Lower leg skin (tissue), 4 donors: ENCODE measurements at regions not wholly inside any gene's neighbourhood (a gene's known extent, or its start where the extent isn't known, plus 50 kb on each side); places are given as distances from the start of the nearest gene placed in this dataset.

ENCODE experiments used
- DNase-seq, 2 donors: peaks; one replicate each; pipeline ENCODE4 v3.0.0-alpha.2; 2019; ENCODE audit warnings: low spot score in 2 of 2
- H3K4me3 ChIP-seq: fragments of 200-600 bp; sonication (generic); 2 replicates; pipeline ENCODE4 v1.5.1; 2017; ENCODE audit warnings: mild to moderate bottlenecking, low read depth; ENCODE audit not compliant: poor library complexity, severe bottlenecking
- POLR2A ChIP-seq, 2 donors: fragments of 450-650 bp; IDR thresholded peaks; one replicate each; pipeline ENCODE4 v1.6.1; 2016 to 2017; ENCODE audit warnings: antibody characterized with exemption in 2 of 2, mild to moderate bottlenecking in 1 of 2, moderate library complexity in 1 of 2
- WGBS, 2 donors: methylation state at CpG; one replicate each; pipeline ENCODE4 v1.1.5; 2018; 5-methylcytosine and 5-hydroxymethylcytosine counted together
- intact Hi-C: fragments of 100-400 bp; cut with DNase I; formaldehyde crosslinking; loops from one replicate; pipeline ENCODE4 v1.15.0; 2023; ENCODE audit warnings: low total_unique reads
- TF ChIP-seq, protein P1 (sequence below), 3 donors: fragments of 450-650 bp; IDR thresholded peaks; one replicate each; pipeline ENCODE4 v1.5.1; 2016; ENCODE audit warnings: antibody characterized with exemption in 3 of 3, mild to moderate bottlenecking in 3 of 3, moderate library complexity in 2 of 3

DNA sequence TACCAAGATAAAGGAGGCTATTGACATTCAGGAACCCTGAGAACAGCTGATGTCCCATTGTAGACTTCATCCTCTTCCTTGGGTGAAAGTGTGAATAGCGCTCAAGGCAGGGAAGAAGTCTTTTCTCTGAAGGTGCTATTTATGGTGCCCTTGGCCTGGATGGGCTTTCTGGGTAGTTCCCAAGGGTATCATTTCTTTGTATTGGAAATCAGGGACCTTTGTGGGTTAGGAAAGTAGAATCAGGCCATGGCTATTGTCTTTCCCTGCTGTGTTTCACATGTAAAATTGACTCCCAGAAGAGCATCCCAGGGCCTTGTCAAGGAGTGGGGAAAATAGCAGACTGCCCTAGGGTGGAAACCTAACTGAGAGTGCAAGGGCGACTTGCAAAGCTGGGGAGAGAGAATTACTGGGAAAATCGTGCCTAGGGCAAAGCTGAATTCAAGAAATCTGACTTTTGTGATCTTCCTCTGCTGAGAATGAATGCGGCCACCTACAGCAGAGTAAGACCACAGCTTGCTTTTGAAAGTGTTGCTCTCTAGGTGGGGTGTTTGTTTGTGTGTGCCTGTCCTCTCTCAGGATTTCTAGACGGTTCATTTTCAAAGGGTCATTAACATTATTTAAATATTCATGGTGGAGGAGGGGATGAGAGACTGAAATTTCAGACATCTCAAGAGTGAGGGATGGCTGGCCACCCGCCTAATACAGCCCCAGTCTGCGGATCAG lies 160.6 kb downstream of the C9orf152 start:
- 67 to 77% methylated on average over 7 of the region's 7 CpGs for WGBS, 2 donors
- intact Hi-C loops: no loop called here
- no peak for DNase-seq
- TF ChIP-seq POLR2A (IDR thresholded peaks at IDR 0.05): no peak
- TF ChIP-seq, protein P1, sequence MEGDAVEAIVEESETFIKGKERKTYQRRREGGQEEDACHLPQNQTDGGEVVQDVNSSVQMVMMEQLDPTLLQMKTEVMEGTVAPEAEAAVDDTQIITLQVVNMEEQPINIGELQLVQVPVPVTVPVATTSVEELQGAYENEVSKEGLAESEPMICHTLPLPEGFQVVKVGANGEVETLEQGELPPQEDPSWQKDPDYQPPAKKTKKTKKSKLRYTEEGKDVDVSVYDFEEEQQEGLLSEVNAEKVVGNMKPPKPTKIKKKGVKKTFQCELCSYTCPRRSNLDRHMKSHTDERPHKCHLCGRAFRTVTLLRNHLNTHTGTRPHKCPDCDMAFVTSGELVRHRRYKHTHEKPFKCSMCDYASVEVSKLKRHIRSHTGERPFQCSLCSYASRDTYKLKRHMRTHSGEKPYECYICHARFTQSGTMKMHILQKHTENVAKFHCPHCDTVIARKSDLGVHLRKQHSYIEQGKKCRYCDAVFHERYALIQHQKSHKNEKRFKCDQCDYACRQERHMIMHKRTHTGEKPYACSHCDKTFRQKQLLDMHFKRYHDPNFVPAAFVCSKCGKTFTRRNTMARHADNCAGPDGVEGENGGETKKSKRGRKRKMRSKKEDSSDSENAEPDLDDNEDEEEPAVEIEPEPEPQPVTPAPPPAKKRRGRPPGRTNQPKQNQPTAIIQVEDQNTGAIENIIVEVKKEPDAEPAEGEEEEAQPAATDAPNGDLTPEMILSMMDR (IDR thresholded peaks at IDR 0.05): no peak
- H3K4me3 ChIP-seq: no peak overlapping the region

DNA sequence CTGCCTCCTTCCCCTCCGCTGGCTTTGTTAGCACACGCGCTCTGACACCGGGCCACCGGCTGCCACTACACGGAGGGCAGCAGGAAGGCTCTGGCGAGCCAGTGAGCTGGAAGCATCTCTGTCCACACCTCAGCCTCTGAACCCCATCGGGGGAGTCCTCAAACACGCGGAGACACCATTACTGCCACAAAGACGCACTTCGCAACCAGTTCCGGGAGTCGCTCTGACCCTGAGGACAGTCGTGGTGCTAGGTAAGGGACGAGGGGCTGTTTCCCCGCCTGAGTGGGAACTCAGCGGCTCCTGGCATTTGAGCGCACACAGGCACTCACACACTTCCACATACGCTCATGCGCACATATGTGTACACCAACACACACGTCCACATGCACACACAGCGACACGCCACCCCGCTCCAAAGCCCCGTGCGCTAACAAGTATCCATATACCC lies 160.0 kb downstream of the C9orf152 start:
- 32 to 51% methylated on average over 25 to 27 of the region's 27 CpGs for WGBS, 2 donors
- intact Hi-C loops: no loop called here
- TF ChIP-seq POLR2A (IDR thresholded peaks at IDR 0.05): no peak
- TF ChIP-seq, protein P1 (IDR thresholded peaks at IDR 0.05): no peak
- H3K4me3 ChIP-seq: peak overlapping the region; percentile 92
- no peak for DNase-seq

DNA sequence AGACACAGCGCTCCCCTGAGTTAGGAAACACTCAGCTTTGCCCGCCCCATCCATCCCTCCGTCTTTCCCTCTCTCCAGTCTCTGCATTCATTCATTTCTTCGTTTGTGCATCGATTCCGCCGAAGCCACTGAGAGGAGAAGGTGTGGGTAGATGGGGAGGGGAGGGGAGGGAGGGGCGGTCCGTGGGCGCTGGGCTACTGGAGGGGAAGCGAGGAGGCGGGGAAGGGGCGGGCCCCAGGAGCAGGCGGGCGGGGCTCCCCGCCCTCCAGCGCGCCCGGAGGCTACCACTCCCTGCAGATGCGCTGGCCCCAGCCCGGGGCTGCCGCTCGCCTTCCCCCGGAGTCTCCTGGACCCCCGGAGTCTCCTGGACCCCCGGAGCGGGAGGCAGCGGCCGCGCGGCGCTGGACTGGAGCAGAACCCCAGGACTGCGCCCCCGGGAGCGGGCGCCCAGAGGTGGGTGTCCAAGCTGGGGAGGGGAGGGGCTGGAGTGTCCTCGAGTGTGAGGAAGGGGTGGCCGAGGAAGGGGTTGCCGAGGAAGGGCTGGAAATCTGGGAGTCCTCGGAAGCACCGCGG lies 159.5 kb downstream of the C9orf152 start:
- TF ChIP-seq, protein P1 (IDR thresholded peaks at IDR 0.05): no peak
- TF ChIP-seq POLR2A (IDR thresholded peaks at IDR 0.05): peak in 1 of 2 donors; percentile 34
- peak; percentile 58 to 97 for DNase-seq
- 1 to 2% methylated on average over 34 to 42 of the region's 42 CpGs for WGBS, 2 donors
- intact Hi-C loops: no loop called here
- H3K4me3 ChIP-seq: peak overlapping the region; percentile 92

DNA sequence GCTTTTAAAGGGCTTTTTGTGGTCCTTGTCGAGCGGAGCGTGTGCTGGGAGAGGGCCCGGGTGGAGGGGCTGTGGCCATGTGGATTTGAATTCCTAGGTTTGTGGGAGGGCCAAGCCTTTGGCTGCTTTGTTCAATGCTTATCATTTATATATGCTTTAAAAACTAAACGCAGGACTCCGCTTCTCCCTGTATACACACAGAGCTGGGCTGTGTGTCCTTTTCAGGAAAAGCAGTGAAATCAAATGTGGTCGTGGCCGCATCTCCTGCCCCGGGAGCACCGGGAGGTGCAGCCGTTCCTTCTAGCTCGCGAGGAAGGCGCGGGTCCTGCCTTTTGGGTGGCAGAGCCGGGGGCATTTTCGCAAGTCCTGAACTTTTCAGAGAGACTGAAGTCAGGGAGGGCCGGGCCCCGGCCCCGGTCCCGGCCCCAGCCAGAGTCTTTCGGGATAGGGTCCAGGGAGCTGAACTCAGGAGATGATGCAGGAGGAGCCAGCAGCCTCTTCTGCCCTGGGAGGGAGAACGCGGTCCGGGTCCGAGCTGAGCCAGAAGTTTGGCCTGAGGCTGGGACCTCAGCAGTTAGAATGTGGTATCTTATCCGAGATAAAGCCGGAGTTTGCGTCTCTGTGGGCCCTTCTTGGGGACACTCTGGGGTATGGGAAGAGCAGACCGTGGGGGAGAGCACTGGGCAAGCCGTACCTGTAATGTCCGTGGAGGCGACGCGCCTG lies 158.8 kb downstream of the C9orf152 start:
- intact Hi-C loops: no loop called here
- no peak for DNase-seq
- H3K4me3 ChIP-seq: peak overlapping the region; percentile 92
- WGBS, 2 donors: 4% methylated on average over 35 of the region's 35 CpGs
- TF ChIP-seq, protein P1 (IDR thresholded peaks at IDR 0.05): no peak
- TF ChIP-seq POLR2A (IDR thresholded peaks at IDR 0.05): no peak

DNA sequence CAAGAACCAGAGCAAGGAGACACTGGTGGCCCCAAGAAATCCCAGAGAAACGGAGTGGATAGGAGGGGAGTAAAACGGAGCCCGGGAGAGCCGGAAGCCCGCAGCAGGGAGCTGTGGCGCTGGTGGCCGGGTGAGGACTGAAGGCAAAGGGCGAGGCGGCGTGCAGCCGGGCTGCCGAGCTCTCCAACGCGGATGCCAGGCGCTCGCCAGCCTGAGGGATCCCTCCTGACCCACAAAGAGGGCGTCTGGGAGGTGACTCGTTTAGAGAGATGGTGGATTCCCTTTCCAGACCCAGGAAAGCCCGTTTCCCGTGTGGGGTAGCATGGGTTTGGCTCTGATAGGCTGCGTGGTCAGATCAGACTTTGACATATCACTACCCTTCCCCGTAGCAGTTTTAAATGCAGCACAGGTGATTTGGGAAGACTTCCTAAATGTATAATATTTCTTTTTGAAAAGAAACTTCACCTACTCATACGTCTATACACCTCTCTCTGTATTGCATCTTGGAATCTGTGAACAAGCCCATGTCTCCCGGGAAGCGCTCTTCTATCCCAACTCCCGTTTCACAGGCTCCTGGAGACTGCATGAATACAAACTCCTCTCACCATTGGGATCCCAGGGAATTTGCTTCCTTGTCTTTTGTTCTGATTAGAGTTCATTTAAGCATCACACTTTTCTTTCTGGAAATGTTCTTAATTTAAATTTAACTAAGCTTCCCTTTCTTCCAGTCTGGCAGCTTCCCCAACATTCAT lies 158.1 kb downstream of the C9orf152 start:
- intact Hi-C loops: no loop called here
- 6 to 10% methylated on average over 26 of the region's 26 CpGs for WGBS, 2 donors
- TF ChIP-seq, protein P1 (IDR thresholded peaks at IDR 0.05): no peak
- no peak for TF ChIP-seq POLR2A (IDR thresholded peaks at IDR 0.05)
- H3K4me3 ChIP-seq: peak overlapping the region; percentile 92
- peak in 1 of 2 donors; percentile 89 for DNase-seq
